ENCODE measurements at regions not wholly inside any gene's neighbourhood (a gene's known extent, or its start where the extent isn't known, plus 50 kb on each side); places are given as distances from the start of the nearest gene placed in this dataset.

DNA sequence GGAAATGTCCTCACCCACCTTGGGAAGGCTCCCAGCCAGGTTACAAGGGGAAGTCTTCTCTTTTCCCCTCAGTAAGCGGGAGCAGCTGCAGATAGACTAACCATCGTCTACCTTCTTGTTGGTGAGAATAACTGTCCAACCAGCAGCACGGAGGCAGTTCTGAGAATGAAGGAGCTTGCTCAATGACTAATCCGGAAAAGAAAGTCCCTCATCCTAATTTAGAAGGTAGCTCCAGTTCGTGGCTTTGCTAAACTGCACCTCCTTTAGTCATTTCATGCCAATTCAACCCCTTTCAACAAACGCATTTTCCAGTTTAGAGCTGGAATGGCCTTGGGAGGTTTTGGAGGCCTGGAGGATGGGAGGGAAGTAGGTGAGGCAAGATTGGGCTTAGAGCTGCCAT lies 527.4 kb upstream of the PROK2 start:
- TF ChIP-seq, protein P1, sequence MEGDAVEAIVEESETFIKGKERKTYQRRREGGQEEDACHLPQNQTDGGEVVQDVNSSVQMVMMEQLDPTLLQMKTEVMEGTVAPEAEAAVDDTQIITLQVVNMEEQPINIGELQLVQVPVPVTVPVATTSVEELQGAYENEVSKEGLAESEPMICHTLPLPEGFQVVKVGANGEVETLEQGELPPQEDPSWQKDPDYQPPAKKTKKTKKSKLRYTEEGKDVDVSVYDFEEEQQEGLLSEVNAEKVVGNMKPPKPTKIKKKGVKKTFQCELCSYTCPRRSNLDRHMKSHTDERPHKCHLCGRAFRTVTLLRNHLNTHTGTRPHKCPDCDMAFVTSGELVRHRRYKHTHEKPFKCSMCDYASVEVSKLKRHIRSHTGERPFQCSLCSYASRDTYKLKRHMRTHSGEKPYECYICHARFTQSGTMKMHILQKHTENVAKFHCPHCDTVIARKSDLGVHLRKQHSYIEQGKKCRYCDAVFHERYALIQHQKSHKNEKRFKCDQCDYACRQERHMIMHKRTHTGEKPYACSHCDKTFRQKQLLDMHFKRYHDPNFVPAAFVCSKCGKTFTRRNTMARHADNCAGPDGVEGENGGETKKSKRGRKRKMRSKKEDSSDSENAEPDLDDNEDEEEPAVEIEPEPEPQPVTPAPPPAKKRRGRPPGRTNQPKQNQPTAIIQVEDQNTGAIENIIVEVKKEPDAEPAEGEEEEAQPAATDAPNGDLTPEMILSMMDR (IDR thresholded peaks at IDR 0.05; ENCODE audit: extremely low read depth in 1 of 2, insufficient read depth in 1 of 2, low read depth in 1 of 2, low read length in 2 of 2) = no peak
- no peak for TF ChIP-seq POLR2A (IDR thresholded peaks at IDR 0.05; ENCODE audit: low read depth, low read length)
- TF ChIP-seq POLR2AphosphoS5 (IDR thresholded peaks at IDR 0.05; ENCODE audit: insufficient read depth, low read depth, low read length) = no peak

Measured in endothelial cell of umbilical vein (primary cell).